DOHH2 (cell line): ENCODE measurements at regions not wholly inside any gene's neighbourhood (a gene's known extent, or its start where the extent isn't known, plus 50 kb on each side); places are given as distances from the start of the nearest gene placed in this dataset.

Experiments
- CTCF ChIP-seq: fragments of 200-600 bp; sonication (generic); IDR thresholded peaks from one replicate; pipeline ENCODE4 v1.5.1; 2014; ENCODE audit warnings: antibody characterized with exemption, mild to moderate bottlenecking, low read depth, low read length; ENCODE audit not compliant: poor library complexity, severe bottlenecking
- EZH2phosphoT487 ChIP-seq: fragments of 200-600 bp; sonication (generic); IDR thresholded peaks from 2 replicates; pipeline ENCODE4 v1.6.1; 2017; ENCODE audit warnings: borderline replicate concordance, mild to moderate bottlenecking, antibody characterized with exemption, low read length, moderate library complexity, mixed read lengths

- TF ChIP-seq CTCF (no peak), EZH2phosphoT487 (no peak)
Observed at GRCh38 chr7:22617166-22617565, 109.8 kb upstream of the IL6 start.
